Breast epithelium (tissue), 3 donors: ENCODE measurements at regions not wholly inside any gene's neighbourhood (a gene's known extent, or its start where the extent isn't known, plus 50 kb on each side); places are given as distances from the start of the nearest gene placed in this dataset.

Experiments
- CTCF ChIP-seq, 3 donors: fragments of 450-650 bp; IDR thresholded peaks; one replicate each; pipeline ENCODE4 v1.5.1; 2016 to 2017; ENCODE audit warnings: antibody characterized with exemption in 3 of 3, mild to moderate bottlenecking in 3 of 3, moderate library complexity in 3 of 3
- POLR2A ChIP-seq: fragments of 450-650 bp; IDR thresholded peaks from one replicate; pipeline ENCODE4 v1.6.1; 2016; ENCODE audit warnings: antibody characterized with exemption, mild to moderate bottlenecking, moderate library complexity

- TF ChIP-seq POLR2A (no peak), CTCF (IDR thresholded peaks at IDR 0.05) (no peak)
Measured at GRCh38 chr9:120040896-120041295, 539.1 kb downstream of the CDK5RAP2 start.
